BJ (cell line): ENCODE measurements at regions not wholly inside any gene's neighbourhood (a gene's known extent, or its start where the extent isn't known, plus 50 kb on each side); places are given as distances from the start of the nearest gene placed in this dataset.

ENCODE experiments used
- CTCF ChIA-PET: fragments of 350-600 bp; formaldehyde crosslinking; extraction: SDS; loops from one replicate; lab custom pipeline; 2021; ENCODE audit warnings: antibody characterized with exemption, inconsistent platforms; lab: Yijun Ruan, JAX
- POLR2A ChIA-PET: fragments of 300-600 bp; sonication (Branson Sonifier 250); formaldehyde crosslinking; extraction: SDS; loops from one replicate; lab custom pipeline; 2021; ENCODE audit warnings: antibody characterized with exemption; lab: Charles Lee
- DNase-seq: peaks from one replicate; pipeline ENCODE4 v3.0.0-alpha.2; 2011; ENCODE audit warnings: low read depth
- H3K27me3 ChIP-seq: 2 replicates; pipeline ENCODE4 v1.6.0; 2011; ENCODE audit warnings: low read length; ENCODE audit not compliant: control insufficient read depth, insufficient read depth
- H3K36me3 ChIP-seq: 2 replicates; pipeline ENCODE4 v1.5.1; 2011; ENCODE audit warnings: low read length; ENCODE audit not compliant: control insufficient read depth, insufficient read depth
- H3K4me3 ChIP-seq: 2 replicates; pipeline ENCODE4 v1.5.1; 2011; ENCODE audit warnings: low read depth, mild to moderate bottlenecking, control low read depth, low read length
- CTCF ChIP-seq: IDR thresholded peaks from 2 replicates; pipeline ENCODE4 v1.5.1; 2011; ENCODE audit warnings: low read depth, mild to moderate bottlenecking, control low read depth, inconsistent platforms, low read length, moderate library complexity; ENCODE audit not compliant: insufficient read depth

- no peaks in the 10 kb centered on the region for H3K27me3 ChIP-seq
- H3K36me3 ChIP-seq = no peaks in the 10 kb centered on the region
- CTCF ChIA-PET = no interaction called here
- POLR2A ChIA-PET = no interaction called here
- no peak for DNase-seq
- TF ChIP-seq CTCF = no peak
- H3K4me3 ChIP-seq = no peak overlapping the region
Measured at GRCh38 chr4:126742048-126742447, 890.7 kb upstream of the INTU start.

GRCh38 chr4:126742885-126743284 lies 889.9 kb upstream of the INTU start:
- H3K4me3 ChIP-seq = no peak overlapping the region
- TF ChIP-seq CTCF = no peak
- ChIA-PET POLR2A (no interaction called here), CTCF (interaction anchor here (0.9 kb wide), 1 partner anchor 10 kb away, joined by 3 read pairs; no protein-coding TSS in a partner anchor)
- no peaks in the 10 kb centered on the region for H3K36me3 ChIP-seq
- H3K27me3 ChIP-seq = no peaks in the 10 kb centered on the region
- no peak for DNase-seq

- ChIA-PET CTCF (no interaction called here), POLR2A (no interaction called here)
- Histone ChIP-seq H3K4me3 (no peak overlapping the region), H3K36me3 (no peaks in the 10 kb centered on the region), H3K27me3 (no peaks in the 10 kb centered on the region)
- no peak for TF ChIP-seq CTCF
- no peak for DNase-seq
Measured at GRCh38 chr4:126748736-126749135, 884.0 kb upstream of the INTU start.

- TF ChIP-seq CTCF = no peak
- POLR2A ChIA-PET = no interaction called here
- Histone ChIP-seq H3K27me3 (no peaks in the 10 kb centered on the region), H3K36me3 (no peaks in the 10 kb centered on the region), H3K4me3 (no peak overlapping the region)
- DNase-seq = no peak
- CTCF ChIA-PET = no interaction called here
Measured at GRCh38 chr4:126750723-126751122, 882.0 kb upstream of the INTU start.

GRCh38 chr4:126752126-126752525 lies 880.6 kb upstream of the INTU start:
- TF ChIP-seq CTCF = no peak
- CTCF ChIA-PET = interaction anchor here (1.2 kb wide), 1 partner anchor 355 kb away, joined by 3 read pairs; no protein-coding TSS in a partner anchor
- POLR2A ChIA-PET = no interaction called here
- DNase-seq = no peak
- H3K4me3 ChIP-seq = no peak overlapping the region
- no peaks in the 10 kb centered on the region for H3K36me3 ChIP-seq
- H3K27me3 ChIP-seq = no peaks in the 10 kb centered on the region
